Breast epithelium (tissue), 3 donors: ENCODE measurements at regions not wholly inside any gene's neighbourhood (a gene's known extent, or its start where the extent isn't known, plus 50 kb on each side); places are given as distances from the start of the nearest gene placed in this dataset.

Experiments used
- CTCF ChIP-seq, 3 donors: fragments of 450-650 bp; IDR thresholded peaks; one replicate each; pipeline ENCODE4 v1.5.1; 2016 to 2017; ENCODE audit warnings: antibody characterized with exemption in 3 of 3, mild to moderate bottlenecking in 3 of 3, moderate library complexity in 3 of 3
- POLR2A ChIP-seq: fragments of 450-650 bp; IDR thresholded peaks from one replicate; pipeline ENCODE4 v1.6.1; 2016; ENCODE audit warnings: antibody characterized with exemption, mild to moderate bottlenecking, moderate library complexity
- POLR2AphosphoS5 ChIP-seq, 3 donors: sonication (generic); formaldehyde crosslinking; IDR thresholded peaks; one replicate each; pipeline ENCODE4 v1.6.1; 2017; ENCODE audit warnings: antibody characterized with exemption in 3 of 3

GRCh38 chr7:13110107-13110506, 422.7 kb downstream of the ARL4A start:
- TF ChIP-seq CTCF (IDR thresholded peaks at IDR 0.05), result no peak
- TF ChIP-seq POLR2AphosphoS5 (IDR thresholded peaks at IDR 0.05), result no peak
- no peak for TF ChIP-seq POLR2A
